Ovary (tissue), 3 donors: ENCODE measurements at regions not wholly inside any gene's neighbourhood (a gene's known extent, or its start where the extent isn't known, plus 50 kb on each side); places are given as distances from the start of the nearest gene placed in this dataset.

ENCODE experiments used
- CTCF ChIP-seq, 3 donors: fragments of 450-650 bp in 2 of 3; fragments of 200-600 bp in 1 of 3; IDR thresholded peaks; one replicate each; pipeline versions ENCODE4 v1.5.1 to v1.8.0; 2016 to 2022; ENCODE audit warnings: antibody characterized with exemption in 3 of 3, mild to moderate bottlenecking in 1 of 3
- EP300 ChIP-seq: sonication (generic); formaldehyde crosslinking; IDR thresholded peaks from one replicate; pipeline ENCODE4 v1.6.1; 2017; ENCODE audit warnings: antibody characterized with exemption
- POLR2A ChIP-seq: fragments of 450-650 bp; IDR thresholded peaks from one replicate; pipeline ENCODE4 v1.6.1; 2017; ENCODE audit warnings: antibody characterized with exemption, mild to moderate bottlenecking, moderate library complexity
- donor health status: DM: no; HTN: no; CAD: no.

GRCh38 chr2:217429981-217430500, 570.2 kb upstream of the TNP1 start:
- TF ChIP-seq CTCF (IDR thresholded peaks at IDR 0.05): no peak
- TF ChIP-seq POLR2A: no peak
- no peak for TF ChIP-seq EP300
